HG03571 (cell line): ENCODE measurements at regions not wholly inside any gene's neighbourhood (a gene's known extent, or its start where the extent isn't known, plus 50 kb on each side); places are given as distances from the start of the nearest gene placed in this dataset.
"Not testable (repeated sequence)": the region's sequence is repeated elsewhere in the genome, so short reads cannot be mapped to it uniquely, and the experiment has no call there.

Experiments
- ATAC-seq: cut with Tn5 transposase; IDR thresholded peaks from one replicate; pipeline ENCODE4 v1.9.1; 2021; ENCODE audit not compliant: unreplicated experiment

GRCh38 chr4:189627041-189627440 is 313.6 kb upstream of the FRG1 start:
- ATAC-seq: not testable (repeated sequence)

GRCh38 chr4:189629733-189630132 is 310.9 kb upstream of the FRG1 start:
- not testable (repeated sequence) for ATAC-seq

GRCh38 chr4:189630913-189631567 is 309.6 kb upstream of the FRG1 start:
- ATAC-seq: not testable (repeated sequence)

- not testable (repeated sequence) for ATAC-seq
These were observed 309.1 kb upstream of the FRG1 start for GRCh38 chr4:189631568-189631916.

- ATAC-seq: not testable (repeated sequence)
These were observed 290.2 kb upstream of the FRG1 start for GRCh38 chr4:189650436-189650835.

- not testable (repeated sequence) for ATAC-seq
These were observed 287.5 kb upstream of the FRG1 start for GRCh38 chr4:189653130-189653653.

- ATAC-seq: not testable (repeated sequence)
These were observed 286.7 kb upstream of the FRG1 start for GRCh38 chr4:189653983-189654382.

GRCh38 chr4:189654396-189654795 is 286.3 kb upstream of the FRG1 start:
- ATAC-seq: not testable (repeated sequence)

- ATAC-seq: not testable (repeated sequence)
These were observed 284.9 kb upstream of the FRG1 start for GRCh38 chr4:189655817-189656216.

- ATAC-seq: no peak
These were observed 284.0 kb upstream of the FRG1 start for GRCh38 chr4:189656641-189657040.

- ATAC-seq: not testable (repeated sequence)
These were observed 282.4 kb upstream of the FRG1 start for GRCh38 chr4:189658259-189658658.

GRCh38 chr4:189658831-189659230 is 281.8 kb upstream of the FRG1 start:
- ATAC-seq: not testable (repeated sequence)

- no peak for ATAC-seq
These were observed 281.4 kb upstream of the FRG1 start for GRCh38 chr4:189659287-189659686.

- ATAC-seq: no peak
These were observed 279.8 kb upstream of the FRG1 start for GRCh38 chr4:189660722-189661360.

GRCh38 chr4:189664693-189665250 is 275.9 kb upstream of the FRG1 start:
- ATAC-seq: no peak

- not testable (repeated sequence) for ATAC-seq
These were observed 274.9 kb upstream of the FRG1 start for GRCh38 chr4:189665712-189666305.

- not testable (repeated sequence) for ATAC-seq
These were observed 273.3 kb upstream of the FRG1 start for GRCh38 chr4:189667386-189667785.

GRCh38 chr4:189697675-189698245 is 242.9 kb upstream of the FRG1 start:
- not testable (repeated sequence) for ATAC-seq

- ATAC-seq: not testable (repeated sequence)
These were observed 237.7 kb upstream of the FRG1 start for GRCh38 chr4:189703000-189703399.

- not testable (repeated sequence) for ATAC-seq
These were observed 233.9 kb upstream of the FRG1 start for GRCh38 chr4:189706821-189707220.

GRCh38 chr4:189707227-189707626 is 233.4 kb upstream of the FRG1 start:
- not testable (repeated sequence) for ATAC-seq
